ENCODE measurements at regions not wholly inside any gene's neighbourhood (a gene's known extent, or its start where the extent isn't known, plus 50 kb on each side); places are given as distances from the start of the nearest gene placed in this dataset.

DNA sequence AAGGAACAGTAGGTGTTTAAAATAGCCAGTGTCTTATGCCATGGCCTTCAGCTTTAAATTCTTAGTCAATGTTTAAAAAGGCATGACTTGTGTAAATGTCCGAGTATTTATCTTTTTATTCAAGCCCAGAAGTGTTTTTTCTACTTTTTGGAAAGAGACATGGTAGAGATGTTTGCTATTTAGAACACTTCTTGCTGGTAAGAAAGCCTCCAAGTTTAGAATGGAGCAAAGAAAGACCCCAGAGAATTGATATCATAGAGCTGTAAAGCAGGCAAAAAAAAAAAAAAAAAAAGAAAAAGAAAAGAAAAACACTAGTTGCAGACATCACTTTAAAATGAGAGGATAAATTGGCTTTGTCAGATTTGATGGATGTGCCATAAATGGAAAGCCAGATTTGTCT lies 375.1 kb downstream of the TMEM167A start:
- DNase-seq (ENCODE audit: low read depth in 2 of 2) = no peak

- DNase-seq (ENCODE audit: low read depth in 2 of 2) = no peak
Observed at GRCh38 chr5:82699737-82700136, 377.5 kb downstream of the TMEM167A start.

- DNase-seq (ENCODE audit: low read depth in 2 of 2) = no peak
Observed at GRCh38 chr5:82698026-82698425, 379.2 kb downstream of the TMEM167A start.

DNA sequence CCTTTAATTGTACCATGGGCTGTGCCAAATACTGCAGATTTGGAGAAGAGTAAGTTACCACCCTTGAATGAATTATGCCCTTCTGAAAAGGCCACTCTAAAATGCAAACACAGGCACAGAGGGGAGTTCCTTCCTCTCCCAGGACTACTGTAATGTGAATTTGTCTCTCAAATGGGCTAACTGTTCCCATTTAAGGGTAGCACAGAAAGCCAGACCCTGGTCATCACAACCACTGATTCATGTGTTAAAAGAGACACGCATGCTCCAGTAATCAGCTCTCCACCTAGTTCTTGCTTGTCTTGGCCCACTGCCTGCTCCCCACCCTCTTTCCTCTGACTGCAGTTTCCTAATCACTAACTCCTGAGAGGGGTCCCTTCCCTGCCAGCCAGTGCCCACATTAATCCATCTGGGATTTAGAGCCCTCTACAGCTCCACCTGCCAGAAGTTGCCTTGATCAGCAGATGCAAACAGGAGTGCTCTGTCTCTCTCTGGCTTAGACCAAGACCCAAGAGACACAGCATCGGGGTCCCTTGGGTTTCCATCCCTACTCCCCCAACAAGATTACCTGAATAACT lies 382.4 kb downstream of the TMEM167A start:
- DNase-seq (ENCODE audit: low read depth in 2 of 2) = no peak

GRCh38 chr5:82692826-82693225 lies 384.4 kb downstream of the TMEM167A start:
- no peak for DNase-seq (ENCODE audit: low read depth in 2 of 2)

GRCh38 chr5:82684659-82685058 lies 392.5 kb downstream of the TMEM167A start:
- DNase-seq (ENCODE audit: low read depth in 2 of 2) = no peak

GRCh38 chr5:82684165-82684564 lies 393.0 kb downstream of the TMEM167A start:
- no peak for DNase-seq (ENCODE audit: low read depth in 2 of 2)

DNA sequence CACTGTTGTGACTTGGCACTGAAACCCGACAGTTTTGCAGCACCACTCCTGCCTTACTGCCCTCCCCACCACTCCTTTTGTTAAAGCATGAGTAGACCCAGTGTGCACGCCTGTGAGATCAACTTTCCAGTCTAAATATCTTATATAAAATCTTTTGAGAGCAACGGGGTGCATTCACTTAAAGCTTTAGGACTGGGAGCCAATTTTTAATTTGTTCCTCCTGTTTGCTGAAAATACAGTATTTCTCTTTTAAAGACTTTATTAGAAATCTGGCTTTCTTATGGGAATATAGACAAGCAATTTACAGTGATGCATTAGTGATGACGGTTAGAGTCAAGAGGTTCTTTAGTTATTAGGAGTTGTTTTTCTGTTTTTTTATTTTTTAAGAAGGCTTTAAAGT lies 397.5 kb downstream of the TMEM167A start:
- DNase-seq (ENCODE audit: low read depth in 2 of 2) = no peak

GRCh38 chr5:82676661-82677060 lies 398.5 kb upstream of the RPS23 start:
- no peak for DNase-seq (ENCODE audit: low read depth in 2 of 2)

GRCh38 chr5:82674671-82675070 lies 396.5 kb upstream of the RPS23 start:
- no peak for DNase-seq (ENCODE audit: low read depth in 2 of 2)

DNA sequence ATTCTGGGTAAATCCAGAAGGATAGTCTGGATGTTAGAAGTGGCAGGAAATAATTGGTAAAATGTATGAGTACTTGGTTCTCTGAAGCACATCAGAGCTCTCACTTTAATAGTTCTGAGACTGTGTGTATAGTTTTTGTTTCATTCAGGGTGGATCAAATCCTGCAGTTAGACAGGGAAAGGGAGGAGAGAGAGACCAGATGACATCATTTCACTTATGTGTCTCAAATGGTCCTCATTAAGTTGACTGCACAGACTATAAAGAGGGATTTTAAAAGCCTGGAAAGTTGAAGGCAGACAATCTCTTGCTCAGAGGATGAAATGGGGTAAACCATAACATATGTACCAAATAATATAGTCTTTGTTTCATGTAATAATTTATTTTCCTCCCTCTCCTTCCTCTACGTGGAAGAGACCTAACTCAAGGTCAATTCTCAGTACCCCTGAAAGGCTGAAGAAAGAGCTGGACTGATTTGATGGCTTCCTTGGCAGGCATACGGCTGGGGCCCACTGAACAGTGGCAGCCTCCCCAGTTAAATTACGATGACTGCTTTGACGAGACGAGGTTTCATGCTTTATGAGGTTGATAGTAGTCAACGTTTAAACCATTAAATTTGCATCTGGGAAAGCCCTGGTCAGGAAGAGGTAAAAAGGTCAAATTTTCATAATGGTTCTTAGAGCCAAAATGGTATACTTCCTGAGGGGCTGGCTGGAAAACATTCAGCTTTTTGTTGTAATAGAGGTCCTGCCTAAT lies 395.1 kb upstream of the RPS23 start:
- DNase-seq (ENCODE audit: low read depth in 2 of 2) = no peak

DNA sequence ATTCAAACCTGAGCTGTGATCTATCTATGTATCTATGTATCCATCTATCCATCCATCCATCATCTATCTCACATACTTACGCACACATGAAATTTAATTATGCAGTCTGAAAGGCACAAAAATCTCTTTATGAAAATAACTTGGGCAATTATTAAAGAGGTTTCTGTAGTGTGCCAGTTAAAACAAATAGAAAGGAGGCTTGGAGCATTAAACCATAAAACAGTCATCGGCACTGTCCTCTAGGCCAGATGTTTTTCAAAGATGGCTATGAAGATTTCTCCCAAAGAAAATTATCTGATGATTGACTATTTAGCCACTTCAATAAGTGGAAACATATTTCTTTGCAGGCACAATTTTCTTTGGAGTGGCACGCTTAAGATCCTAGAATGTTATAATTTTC lies 392.5 kb upstream of the RPS23 start:
- DNase-seq (ENCODE audit: low read depth in 2 of 2) = no peak

DNA sequence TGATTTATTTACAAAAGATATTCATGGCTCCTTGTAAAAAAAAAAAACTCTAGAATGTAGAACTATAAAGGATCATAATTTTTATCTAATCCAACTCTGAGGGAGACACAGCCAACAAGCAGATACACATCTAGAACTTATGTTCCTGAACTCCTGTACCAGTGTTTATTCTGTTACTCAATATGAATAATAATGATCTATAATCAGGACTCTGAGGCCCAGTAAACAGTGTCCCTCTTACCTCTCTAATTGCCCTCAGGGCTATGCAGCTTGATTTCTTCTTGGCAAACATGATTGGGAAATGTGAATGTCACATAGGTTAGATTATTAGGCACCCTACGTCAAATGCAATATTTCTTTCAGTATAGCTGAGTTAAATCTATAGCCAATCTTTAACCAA lies 391.6 kb upstream of the RPS23 start:
- no peak for DNase-seq (ENCODE audit: low read depth in 2 of 2)

DNA sequence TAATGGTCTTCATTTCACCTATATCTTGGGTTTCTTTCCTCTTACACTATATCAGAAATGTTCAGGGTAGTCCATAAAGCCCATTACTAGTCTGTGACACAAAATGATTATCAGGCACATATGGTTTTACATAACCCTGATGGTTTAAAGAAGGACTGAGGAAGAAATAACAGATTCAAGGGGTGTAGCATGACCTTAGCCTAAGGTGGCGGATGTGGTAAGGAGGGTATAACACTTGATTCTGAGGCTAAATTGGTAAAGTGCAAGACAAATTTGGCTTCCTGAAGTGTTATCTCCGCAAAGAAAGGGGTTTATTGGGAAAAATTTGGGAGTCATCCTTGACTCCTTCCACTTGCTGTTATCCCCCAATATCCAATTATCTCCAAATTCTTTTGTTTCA lies 388.2 kb upstream of the RPS23 start:
- DNase-seq (ENCODE audit: low read depth in 2 of 2) = no peak

- no peak for DNase-seq (ENCODE audit: low read depth in 2 of 2)
Observed at GRCh38 chr5:82664732-82665131, 386.6 kb upstream of the RPS23 start.

- DNase-seq (ENCODE audit: low read depth in 2 of 2) = no peak
Observed at GRCh38 chr5:82663225-82663624, 385.1 kb upstream of the RPS23 start.

- DNase-seq (ENCODE audit: low read depth in 2 of 2) = no peak
Observed at GRCh38 chr5:82662340-82662739, 384.2 kb upstream of the RPS23 start.

DNA sequence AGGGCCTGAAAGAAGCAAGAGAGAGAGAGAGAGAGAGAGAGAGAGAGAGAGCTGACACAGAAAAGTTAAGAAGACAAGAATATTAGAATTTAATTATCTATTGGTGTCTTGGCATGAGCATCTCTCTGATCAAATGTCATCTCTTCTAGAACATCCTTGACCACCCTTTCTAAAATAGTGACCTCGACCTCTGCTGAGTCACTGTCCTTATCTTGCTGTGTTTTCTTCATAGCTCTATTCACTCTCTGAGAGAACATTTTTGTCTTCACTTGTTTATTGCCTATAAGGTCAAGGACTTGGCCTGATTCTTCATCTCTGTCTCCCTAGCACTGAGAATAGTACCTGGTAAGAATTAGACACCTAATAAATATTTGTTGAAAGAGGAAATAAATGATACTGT lies 383.8 kb upstream of the RPS23 start:
- no peak for DNase-seq (ENCODE audit: low read depth in 2 of 2)

GRCh38 chr5:82661462-82661861 lies 383.3 kb upstream of the RPS23 start:
- no peak for DNase-seq (ENCODE audit: low read depth in 2 of 2)

- no peak for DNase-seq (ENCODE audit: low read depth in 2 of 2)
Observed at GRCh38 chr5:82659115-82659514, 381.0 kb upstream of the RPS23 start.

DNA sequence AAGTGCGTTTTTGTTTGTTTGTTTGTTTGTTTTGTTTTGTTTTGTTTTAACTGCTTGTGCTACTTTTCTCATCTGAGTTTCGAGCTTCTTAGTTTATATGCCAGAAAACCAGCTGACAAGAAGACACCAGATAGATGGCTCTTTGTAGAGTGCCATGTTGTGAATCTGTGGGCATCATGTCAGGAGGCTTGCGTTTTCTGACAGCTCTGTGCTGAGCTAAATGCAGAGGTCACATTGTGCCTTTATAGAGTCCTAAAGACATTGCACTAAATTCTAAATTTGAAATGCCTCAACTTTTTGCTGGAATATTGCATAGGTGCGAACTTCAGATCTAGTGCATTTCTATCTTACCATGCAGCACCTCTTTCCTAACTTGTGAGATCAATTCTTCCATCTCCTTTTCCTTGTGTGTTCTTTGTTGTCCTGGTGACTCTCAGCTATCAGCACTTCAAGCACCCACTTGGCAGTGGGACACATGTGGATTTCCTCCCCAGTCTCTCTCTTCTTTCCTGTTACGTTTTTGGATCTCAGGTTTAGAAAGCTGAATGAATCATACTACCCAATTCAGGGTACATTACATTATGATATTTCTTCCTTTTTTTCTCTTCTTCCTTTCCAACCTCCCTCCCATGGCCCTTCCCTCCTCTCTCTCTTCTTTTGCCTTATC lies 379.0 kb upstream of the RPS23 start:
- DNase-seq (ENCODE audit: low read depth in 2 of 2) = no peak

- DNase-seq (ENCODE audit: low read depth in 2 of 2) = no peak
Observed at GRCh38 chr5:82656341-82656761, 378.2 kb upstream of the RPS23 start.

GRCh38 chr5:82655078-82655477 lies 376.9 kb upstream of the RPS23 start:
- DNase-seq (ENCODE audit: low read depth in 2 of 2) = no peak
